ENCODE measurements at regions not wholly inside any gene's neighbourhood (a gene's known extent, or its start where the extent isn't known, plus 50 kb on each side); places are given as distances from the start of the nearest gene placed in this dataset.

DNA sequence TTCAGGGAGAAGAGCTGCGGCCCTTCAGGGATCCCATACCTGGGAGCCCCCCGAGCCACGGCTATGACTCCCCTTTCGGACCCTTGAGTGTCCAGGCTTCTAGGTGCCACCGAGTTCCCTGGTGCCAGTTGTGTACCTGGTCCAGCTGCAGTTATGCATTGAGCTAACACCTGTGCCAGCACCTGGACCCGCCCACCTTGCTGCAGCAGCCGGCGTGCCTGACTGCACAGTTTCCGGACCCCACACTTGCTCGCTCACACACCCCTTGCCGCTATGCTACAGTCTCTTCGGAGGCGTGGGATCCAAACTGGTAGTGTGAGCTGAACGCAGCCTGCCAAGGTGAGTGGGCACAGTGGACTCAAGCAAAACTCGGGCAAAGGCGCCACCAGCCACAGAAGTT is 284.5 kb upstream of the ROBO1 start:
- no peak for DNase-seq (ENCODE audit: low read depth)

DNA sequence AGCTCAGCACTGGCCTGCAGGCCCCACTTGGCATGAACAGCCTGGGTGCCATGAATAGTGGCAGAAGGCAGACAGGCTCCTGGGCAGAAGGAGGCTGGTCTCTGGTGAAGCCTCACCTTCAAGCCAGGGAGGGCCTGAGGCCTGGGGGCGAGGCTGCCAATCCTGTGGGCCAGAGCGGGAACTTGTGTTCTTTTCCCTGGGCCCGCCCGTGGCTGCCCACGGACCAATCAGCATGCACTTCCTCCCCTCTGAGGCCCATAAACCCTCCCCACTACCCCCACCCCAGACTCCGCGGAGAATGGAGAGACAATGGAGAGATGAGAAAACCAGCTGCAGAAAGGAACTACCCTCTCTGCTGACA is 283.8 kb upstream of the ROBO1 start:
- DNase-seq (ENCODE audit: low read depth): no peak

DNA sequence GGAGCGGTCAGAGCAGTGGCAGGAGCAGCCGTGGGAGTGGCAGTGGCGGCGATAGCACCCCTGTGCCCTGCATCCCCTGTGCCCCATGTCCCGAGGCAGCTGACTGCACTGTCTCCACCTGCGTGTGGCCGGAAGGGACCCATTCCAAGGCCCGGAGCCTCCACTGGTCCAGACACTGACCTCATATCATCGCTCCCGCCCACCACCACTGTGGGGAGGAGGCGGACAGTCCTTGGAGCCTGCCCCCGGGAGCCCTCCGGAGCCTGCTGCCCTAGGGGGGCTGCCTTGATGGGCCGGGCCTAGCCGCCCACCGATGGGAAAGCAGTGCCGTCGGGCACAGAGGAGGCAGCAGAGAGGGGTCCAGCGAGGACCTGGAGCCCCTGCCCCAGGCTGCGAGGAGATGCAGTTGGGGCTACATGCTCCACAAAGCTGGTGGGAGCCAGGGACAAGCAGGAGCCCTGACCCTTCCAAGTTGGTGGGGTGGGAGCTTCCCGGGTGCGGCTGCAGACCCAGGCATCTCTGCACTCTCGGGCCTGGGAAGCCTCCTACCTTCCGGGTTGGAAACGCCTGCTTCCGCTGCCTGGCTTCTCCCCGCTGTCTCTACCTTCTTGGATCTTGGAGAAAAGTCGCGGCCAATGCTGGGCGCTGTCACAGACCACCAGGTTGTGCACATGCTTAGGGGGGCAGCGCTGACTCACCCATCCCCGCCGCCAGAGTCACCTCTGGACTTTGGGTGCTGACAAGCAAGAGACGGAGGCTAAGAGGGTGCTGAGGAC is 283.2 kb upstream of the ROBO1 start:
- no peak for DNase-seq (ENCODE audit: low read depth)

DNA sequence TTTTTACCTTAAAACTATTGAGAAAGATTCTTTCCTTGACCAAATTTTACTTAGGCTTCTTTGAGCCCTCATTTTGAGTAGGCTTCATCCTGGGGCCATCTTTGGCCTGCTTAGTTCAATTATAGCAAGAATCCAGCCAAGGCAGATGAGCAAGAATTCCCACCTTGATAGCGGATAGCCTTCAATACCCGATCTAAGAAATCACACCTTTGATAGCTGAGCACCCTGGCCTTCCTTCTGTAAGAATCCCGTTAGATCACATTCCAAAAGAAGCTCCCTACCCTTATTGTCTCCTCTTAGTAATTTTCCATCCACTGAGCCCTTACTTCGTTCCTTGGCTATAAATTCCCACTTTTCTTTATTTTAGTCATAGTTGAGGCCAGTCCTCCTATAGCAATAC is 275.4 kb upstream of the ROBO1 start:
- DNase-seq (ENCODE audit: low read depth): no peak

DNA sequence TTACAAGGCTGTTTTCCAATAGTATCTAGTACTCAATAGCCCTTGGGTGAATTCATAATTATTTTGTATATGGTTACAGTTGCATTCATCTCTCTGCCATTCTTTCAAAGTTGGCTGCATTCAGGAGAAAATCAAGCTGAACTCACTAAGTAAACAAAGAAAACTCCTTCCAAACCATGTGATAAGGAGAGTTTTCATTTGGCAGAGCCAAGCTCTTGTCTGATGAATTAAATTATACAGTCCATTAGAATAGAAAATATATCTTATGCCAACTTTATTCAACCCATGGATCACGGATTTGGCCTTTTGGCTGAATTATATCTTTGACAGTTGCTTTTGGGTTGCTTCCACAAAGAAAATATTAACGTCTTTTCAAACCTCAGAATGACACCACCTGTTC is 272.3 kb upstream of the ROBO1 start:
- no peak for DNase-seq (ENCODE audit: low read depth)

DNA sequence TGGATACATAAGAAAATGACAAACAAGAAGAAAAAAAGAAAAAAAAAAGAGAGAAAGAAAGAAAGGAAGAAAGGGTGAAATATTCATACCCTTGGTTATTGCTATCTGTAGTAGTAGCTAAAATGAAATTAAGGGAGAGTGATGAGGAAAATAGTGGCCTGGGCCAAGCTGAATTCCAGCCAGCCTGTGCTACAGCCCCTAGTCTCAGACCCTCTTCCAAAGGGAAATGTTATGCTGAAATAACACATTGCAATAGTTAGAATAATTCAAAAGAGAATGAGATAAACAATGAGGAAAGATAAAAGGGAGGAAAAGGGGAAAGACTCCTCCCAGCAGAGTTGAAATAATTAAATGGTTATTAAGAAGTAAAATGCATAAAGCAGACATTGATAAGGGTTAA is 268.4 kb upstream of the ROBO1 start:
- DNase-seq (ENCODE audit: low read depth): no peak

DNA sequence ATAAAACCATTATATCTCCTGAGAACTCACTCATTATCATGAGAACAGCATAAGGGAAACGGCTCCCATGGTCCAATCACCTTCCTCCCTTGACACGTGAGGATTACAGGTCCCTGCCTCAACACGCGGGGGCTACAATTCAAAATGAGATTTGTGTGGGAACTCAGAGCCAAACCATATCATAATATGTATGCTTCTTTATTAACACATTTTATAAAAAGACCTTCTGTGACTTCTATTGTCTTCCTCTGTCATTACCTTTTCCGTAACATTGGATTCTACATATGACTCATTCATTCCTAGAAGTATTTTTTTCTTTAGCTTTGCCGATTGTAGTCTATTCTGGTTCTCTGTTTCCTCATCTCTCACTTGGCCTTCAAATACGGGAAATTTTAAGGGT is 267.2 kb upstream of the ROBO1 start:
- no peak for DNase-seq (ENCODE audit: low read depth)

DNA sequence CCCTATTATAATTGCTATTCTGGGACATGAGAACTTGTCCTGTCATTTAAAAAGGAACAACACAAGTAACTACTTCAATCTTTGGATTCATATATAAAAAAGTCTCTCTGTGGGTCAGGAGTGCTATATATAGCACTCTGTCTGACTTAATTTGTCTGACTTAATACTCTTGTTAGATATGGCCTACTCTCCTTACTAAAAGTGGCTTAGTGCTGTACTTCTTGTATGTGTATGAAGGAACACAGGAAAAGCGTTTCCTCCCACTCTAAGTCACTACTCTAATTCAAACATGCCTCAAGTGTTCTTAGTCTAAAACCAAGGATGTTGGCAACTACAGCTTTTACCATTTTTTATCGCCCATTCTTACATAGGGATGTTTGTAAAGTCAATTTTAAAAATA is 255.2 kb upstream of the ROBO1 start:
- DNase-seq (ENCODE audit: low read depth): no peak

DNA sequence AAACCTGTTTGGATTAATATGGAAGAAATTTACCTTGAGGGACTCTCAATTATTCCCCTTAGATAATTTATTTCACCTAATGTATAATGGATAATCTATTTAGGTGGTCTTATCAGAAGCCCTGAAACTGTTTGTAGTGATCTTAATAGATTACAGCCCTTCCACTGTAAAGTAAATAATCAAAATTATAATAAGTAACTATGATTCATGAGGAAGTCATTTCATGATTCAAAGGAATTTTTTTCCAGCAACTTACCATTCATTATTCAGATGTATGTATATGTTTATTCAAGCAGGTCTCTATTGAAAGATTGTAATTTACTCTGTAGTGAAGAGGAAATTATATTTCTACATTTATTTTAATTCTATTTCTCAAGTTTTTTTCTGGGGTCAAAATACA is 250.6 kb upstream of the ROBO1 start:
- no peak for DNase-seq (ENCODE audit: low read depth)

DNA sequence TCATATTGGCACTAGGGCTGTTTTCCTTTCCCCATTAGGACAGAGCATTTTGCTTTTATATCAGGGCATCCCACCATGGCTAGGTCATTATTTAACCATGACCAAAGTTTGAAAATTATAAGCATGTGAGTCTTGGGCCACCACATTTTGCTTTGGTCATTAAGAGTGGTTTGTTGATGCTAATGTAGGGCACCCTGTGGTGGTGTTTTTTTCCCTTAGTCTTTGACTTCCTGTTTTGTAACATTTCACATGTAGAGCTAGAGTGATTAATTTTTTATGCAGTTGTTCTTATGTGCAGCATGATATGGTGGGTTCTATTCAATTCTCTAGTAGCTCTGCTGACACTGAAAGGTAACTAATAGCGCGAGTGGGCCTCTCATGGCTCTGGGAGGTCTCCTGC is 249.6 kb upstream of the ROBO1 start:
- DNase-seq (ENCODE audit: low read depth): no peak

DNA sequence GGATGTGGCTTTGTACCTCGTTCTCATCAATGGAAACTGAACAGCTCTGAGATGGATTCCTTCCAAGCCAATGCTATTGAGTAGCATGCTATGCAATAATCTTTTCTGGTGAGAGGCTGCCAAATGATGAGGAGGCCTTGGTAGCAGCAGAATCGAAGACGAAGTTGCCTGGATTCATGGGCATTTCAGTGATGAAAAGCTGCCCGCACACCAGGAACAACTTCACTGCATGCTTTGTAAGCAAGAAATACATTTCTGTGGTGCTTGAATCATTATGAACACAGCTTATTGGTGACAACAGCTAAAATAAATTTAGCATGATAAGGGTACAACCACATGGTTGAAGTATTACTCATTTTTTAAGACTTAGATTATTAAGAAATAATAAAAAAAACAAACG is 246.8 kb upstream of the ROBO1 start:
- no peak for DNase-seq (ENCODE audit: low read depth)

DNA sequence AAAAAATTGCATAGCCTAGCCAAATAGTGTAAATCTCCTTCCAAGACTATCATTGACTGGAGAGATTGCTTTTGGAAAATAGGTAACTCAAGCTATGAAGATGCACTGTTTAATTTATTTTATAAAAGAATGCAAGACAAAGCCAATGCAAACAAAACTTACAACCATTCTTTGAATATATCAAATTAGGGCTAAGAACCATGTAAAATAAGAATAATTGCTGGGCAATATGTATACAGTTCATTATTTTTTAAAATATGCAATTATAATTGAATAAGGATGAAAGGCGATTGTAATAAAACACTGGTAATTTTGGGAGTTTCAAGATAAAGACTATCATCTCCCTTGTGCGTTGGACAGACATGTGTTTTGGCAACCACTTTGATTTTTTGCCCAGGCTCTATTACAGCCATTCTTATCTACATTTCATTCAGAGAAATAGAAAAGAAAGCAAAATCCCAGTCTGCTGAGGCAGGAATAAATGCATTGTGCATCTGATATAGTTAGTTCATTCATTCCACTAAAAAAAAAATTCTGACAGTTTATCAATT is 242.3 kb upstream of the ROBO1 start:
- no peak for DNase-seq (ENCODE audit: low read depth)

DNA sequence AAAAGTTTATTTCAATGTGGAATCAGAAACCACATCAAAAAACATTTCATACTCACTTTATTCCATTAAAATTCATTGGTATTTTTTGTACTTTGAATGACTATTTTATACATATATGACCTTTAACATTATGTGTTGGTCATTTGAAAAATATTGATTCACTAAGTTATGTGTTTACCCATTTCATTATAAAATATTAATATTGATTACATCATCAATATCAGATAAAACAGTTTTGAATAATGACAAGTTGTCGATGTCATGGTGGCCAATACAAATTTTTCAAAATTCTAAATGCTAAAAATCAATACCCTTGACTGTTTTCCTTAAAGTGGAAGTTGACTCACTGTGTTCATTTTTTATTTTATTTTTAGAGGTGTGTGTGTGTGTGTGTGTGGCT is 239.7 kb upstream of the ROBO1 start:
- no peak for DNase-seq (ENCODE audit: low read depth)

DNA sequence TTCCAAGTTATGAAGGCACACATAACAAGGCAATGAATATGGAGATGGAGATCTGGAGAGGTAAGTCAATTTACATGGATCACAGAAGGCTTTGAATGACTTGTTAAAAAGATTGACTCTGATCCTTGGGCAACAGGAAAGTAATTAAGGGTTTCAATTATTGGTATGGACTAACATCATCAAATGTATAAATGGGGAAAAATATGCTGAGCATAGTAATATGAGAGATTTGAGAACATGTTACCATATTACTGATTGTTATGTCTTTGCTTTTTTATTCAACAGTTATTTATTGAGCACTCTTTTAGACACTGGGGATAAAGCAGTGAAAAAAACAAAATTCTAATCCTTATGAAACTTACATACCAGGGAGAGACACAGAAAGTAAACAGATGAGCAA is 238.5 kb upstream of the ROBO1 start:
- DNase-seq (ENCODE audit: low read depth): no peak

DNA sequence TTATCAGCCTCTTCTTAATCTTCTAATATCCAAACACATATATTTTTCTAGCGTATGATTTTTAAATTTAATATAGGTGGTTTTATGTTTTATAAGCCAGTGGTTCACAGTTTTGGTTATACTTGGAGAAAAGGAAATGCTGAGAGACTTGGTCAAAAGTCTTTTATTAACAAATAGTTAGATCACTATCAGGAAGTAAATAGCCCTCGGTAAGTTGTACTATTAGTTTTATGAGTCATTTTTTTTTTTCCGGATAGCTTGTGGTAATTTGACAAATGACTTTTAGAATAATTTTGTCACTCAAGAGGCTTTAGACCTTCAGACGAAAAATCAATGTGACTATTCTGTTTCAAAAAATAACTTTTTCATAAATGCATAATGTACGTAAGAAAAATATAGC is 232.2 kb upstream of the ROBO1 start:
- no peak for DNase-seq (ENCODE audit: low read depth)

DNA sequence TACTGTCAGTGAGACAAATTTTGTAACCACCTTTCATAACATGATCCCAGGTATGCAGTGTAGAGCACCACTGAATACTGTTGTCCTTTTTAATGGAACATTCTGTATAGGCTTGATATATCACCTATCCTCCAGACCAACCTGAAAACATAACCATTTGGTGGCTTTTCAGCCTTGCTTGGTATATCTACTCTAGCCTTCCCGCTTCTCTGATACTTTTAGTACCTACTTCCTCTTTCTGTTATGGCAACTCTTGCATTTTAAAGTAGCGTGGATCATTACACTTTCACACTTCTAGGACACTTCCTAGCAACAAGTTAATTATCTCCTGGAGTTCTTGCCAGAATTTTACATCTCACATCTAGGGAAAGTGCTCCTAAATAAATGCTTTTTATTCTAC is 226.6 kb upstream of the ROBO1 start:
- DNase-seq (ENCODE audit: low read depth): no peak

DNA sequence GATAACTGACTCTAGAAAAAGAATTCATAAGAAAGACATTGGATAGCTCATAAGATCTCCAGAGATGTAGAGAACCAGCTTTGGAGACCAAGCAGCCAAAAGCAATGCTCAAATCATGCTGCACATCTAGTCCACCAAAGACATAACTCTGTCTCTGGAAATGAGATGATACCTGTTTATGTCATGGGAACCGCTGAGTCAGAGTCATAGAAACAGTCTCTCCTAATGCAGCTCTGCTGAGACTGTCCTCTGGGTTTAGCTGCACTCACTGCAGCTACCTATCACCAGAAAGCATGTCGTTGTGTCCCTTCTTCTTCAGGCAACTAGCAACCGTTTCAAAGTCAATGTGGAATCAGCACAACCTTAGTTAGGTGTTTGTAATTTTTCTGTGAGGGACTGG is 218.5 kb upstream of the ROBO1 start:
- no peak for DNase-seq (ENCODE audit: low read depth)

DNA sequence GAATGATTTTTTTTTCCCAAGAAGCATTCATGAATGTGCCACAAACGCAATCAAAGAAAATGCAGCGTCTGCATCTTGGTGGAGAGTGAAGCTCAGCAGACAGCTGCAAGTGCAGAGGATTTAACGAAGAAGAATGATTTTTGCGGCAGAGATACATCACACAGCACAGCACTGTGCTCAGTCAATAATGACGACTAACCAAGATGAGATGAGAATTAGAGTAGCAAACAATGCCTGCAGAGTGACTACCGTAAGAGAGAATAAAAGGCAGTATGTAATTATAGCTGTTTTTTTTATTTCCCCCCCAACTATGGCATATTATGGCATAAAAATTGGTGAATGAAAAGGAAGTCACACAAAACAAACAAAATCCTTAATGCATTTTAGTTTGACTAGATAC is 218.0 kb upstream of the ROBO1 start:
- no peak for DNase-seq (ENCODE audit: low read depth)

DNA sequence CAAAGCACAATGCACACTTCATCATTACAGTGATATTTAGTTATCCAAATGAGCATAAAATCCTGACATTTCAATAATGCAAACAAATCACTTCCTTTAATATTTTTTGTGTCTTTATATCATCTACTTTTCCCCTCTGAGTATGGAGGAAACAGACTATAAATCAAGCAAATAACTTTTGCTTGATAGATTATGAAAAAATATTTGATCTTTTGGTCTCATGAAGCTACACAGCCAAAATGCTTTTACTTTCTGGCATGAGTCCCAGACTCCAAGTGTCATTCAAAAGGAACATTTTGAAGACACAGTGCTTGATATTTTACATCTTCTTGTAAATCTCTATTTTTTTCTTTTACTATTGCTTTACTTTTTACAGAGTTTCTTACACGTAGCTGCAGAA is 215.3 kb upstream of the ROBO1 start:
- DNase-seq (ENCODE audit: low read depth): no peak

DNA sequence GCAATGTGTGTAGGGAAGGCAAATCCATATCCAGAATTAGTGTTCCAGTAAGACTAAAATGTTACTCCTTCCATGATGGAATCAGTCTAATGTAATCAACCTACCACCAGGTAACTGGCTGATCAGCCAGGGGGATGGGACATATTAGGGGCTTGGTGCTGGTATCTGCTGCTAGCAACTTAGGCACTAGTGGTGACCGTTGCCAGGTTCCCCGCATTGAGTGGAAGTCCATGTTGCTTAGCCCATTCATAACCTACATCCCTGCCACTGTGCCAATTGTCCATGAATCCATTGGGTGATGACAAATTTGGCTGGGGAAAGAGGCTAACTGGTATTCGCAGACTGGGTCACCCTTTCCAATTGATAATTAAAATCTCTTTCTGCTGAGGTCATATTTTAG is 212.2 kb upstream of the ROBO1 start:
- DNase-seq (ENCODE audit: low read depth): no peak

DNA sequence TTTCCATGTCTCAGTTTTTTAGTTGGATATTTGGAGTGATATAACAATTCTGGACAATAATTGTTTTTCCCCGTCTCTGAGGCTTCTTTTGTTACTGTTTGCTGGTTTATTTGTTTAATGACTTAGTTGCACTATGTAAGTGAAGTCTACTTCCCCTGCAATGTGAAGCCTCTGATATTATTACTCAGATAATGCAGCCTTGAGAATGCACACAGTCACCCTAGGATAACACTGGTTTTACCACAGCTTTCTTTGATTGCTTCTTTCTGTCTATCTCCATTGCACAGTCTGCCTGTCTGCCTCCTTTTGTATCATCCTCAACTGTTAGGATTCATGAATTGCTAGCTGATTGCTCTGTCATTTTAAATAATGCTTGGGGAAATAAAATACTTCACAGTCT is 208.7 kb upstream of the ROBO1 start:
- no peak for DNase-seq (ENCODE audit: low read depth)

DNA sequence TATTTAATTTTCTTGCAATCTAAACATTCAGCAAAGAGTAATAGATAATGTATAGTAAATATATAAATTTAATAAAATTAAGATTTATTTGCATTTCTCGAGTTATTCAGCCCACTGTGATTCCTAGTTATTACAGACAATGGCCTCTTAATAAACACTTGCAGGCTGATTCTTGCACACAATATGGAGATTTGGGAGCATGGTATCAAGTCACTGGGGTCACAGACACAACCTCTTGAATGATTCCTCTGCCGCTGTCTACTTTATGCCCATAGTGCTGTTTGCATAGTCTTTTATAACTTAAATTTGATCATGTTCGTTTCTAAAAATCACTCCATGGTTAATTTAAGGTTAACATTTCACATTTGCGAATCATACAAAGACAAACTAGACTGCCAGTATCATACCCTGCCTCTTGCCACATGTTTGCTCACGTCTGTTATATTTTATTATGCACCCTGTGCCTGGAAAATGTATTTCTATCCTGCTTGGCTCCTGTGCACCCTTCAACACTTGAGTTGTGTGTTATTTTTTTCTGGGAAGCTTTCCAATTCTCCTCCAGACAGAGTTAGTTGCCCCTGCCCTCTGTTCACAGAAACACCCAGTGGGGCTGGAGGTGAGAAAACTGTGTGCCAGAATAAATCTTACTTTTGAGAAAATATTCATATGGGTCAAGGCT is 206.3 kb upstream of the ROBO1 start:
- no peak for DNase-seq (ENCODE audit: low read depth)

DNA sequence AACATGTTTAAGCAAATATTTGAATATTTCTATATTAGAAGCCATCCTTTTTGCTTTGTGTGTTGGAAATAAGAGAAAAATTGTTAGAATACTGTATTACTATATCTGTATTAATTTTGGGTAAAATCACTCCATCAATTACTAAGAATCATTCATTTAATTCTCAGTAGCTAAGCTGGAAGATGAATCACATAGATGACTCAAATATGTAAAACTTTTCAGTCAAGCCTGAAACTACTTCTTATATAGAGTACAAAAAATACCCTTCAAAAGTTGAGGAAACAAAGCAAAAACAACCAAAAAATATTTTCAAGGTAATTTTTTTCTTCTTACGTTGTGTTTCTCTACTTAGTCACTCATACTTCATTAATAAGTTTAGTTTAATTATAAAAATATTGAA is 205.7 kb upstream of the ROBO1 start:
- DNase-seq (ENCODE audit: low read depth): no peak

DNA sequence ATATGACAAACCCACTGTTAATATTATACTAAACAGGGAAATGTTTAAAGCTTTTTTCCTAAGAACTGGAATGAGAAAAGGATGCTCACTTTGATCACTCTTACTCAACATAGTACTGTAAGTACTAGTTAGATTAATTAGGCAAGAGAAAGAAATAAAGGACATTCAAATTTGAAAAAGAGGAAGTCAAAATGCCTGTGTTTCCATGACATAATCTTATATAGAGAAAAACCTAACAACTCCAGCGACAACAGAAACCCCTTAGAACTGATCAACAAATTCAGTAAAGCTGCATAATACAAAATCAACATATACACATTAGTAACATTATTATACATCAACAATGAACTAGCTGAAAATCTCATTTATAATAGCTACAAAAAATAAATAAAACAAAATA is 200.6 kb upstream of the ROBO1 start:
- no peak for DNase-seq (ENCODE audit: low read depth)

Data from amniotic epithelial cell (primary cell).